K562 (cell line): ENCODE measurements at regions not wholly inside any gene's neighbourhood (a gene's known extent, or its start where the extent isn't known, plus 50 kb on each side); places are given as distances from the start of the nearest gene placed in this dataset.

Experiments
- ATAC-seq: fragments of 200-7000 bp; cut with Tn5 transposase; 3 replicates; pipeline ENCODE4 v1.9.1; 2020; ENCODE audit warnings: moderate library complexity
- BruUV-seq: library from RNA; stranded (reverse); fragments of 400-500 nt; replicated peaks from 2 replicates; lab custom pipeline; 2021; lab: Mats Ljungman, UMichigan
- CTCF ChIA-PET: fragments of 300-600 bp; formaldehyde crosslinking; extraction: SDS; loops from one replicate; lab custom pipeline; 2021; ENCODE audit warnings: low intra/inter-chr PET ratio; lab: Yijun Ruan, JAX
- POLR2A ChIA-PET: fragments of 300-600, 350-650 bp; sonication (Branson Sonifier 250); formaldehyde crosslinking; extraction: SDS; loops from one replicate; lab custom pipeline; 2021; ENCODE audit warnings: antibody characterized with exemption, inconsistent platforms; lab: Yijun Ruan, JAX
- DNase-seq, 4 experiments: peaks; one replicate each; pipeline versions ENCODE4 v3.0.0 to v3.0.0-alpha.2; 2011 to 2018; ENCODE audit warnings: low spot score in 3 of 4, mixed read lengths in 3 of 4; ENCODE audit errors: extremely low read depth in 1 of 4
- FAIRE-seq: peaks from 2 replicates; lab custom pipeline; 2011; peaks lifted over from hg19 to GRCh38; lab: Jason Lieb, UNC
- H2AFZ ChIP-seq: 2 replicates; pipeline ENCODE4 v1.6.0; 2011; ENCODE audit warnings: low read depth, low read length, control low read depth, inconsistent platforms
- H3K27ac ChIP-seq: fragments of 200-600 bp; 3 replicates; pipeline ENCODE4 v1.8.0; 2011; ENCODE audit warnings: low read depth, mild to moderate bottlenecking, control low read depth, inconsistent platforms, low read length, moderate library complexity, mixed read lengths; ENCODE audit errors: extremely low read depth
- H3K27me3 ChIP-seq, 2 experiments: fragments of 300-600 bp in 1 of 2; 2 replicates in 1 of 2; 3 replicates in 1 of 2; pipeline versions ENCODE4 v1.6.0 to v1.8.0; 2011; ENCODE audit warnings: inconsistent platforms in 2 of 2, low read length in 2 of 2, mild to moderate bottlenecking in 1 of 2, mixed read lengths in 1 of 2, moderate library complexity in 1 of 2; ENCODE audit not compliant: control insufficient read depth in 2 of 2, insufficient read depth in 2 of 2
- H3K36me3 ChIP-seq: fragments of 300-600 bp; 3 replicates; pipeline ENCODE4 v1.8.0; 2011; ENCODE audit warnings: mild to moderate bottlenecking, low read length, inconsistent platforms; ENCODE audit not compliant: control insufficient read depth, insufficient read depth
- H3K4me1 ChIP-seq, 2 experiments: fragments of 200-600 bp in 1 of 2; replicated peaks in 1 of 2; 2 replicates in 1 of 2; 3 replicates in 1 of 2; pipeline versions ENCODE4 v1.5.1 to v1.8.0; 2011; ENCODE audit warnings: inconsistent platforms in 2 of 2, low read length in 2 of 2, mild to moderate bottlenecking in 1 of 2, mixed read lengths in 1 of 2, moderate library complexity in 1 of 2; ENCODE audit not compliant: control insufficient read depth in 2 of 2, insufficient read depth in 2 of 2
- H3K4me2 ChIP-seq: 2 replicates; pipeline ENCODE4 v1.6.1; 2011; ENCODE audit warnings: low read length, control low read depth, inconsistent platforms, mixed read lengths; ENCODE audit not compliant: insufficient read depth
- H3K4me3 ChIP-seq: fragments of 200-600 bp; sonication (generic), shearing (Covaris generic); 2 replicates; pipeline ENCODE4 v1.5.1; 2016; ENCODE audit warnings: control low read depth, inconsistent platforms
- H3K79me2 ChIP-seq: fragments of 200-600 bp; 3 replicates; pipeline ENCODE4 v1.8.0; 2011; ENCODE audit warnings: low read length, inconsistent platforms; ENCODE audit not compliant: control insufficient read depth, insufficient read depth
- H3K9ac ChIP-seq, 2 experiments: 2 replicates each; pipeline versions ENCODE4 v1.6.0 to v1.6.1; 2011; ENCODE audit warnings: low read depth in 2 of 2, low read length in 2 of 2, control low read depth in 1 of 2, inconsistent platforms in 1 of 2, mild to moderate bottlenecking in 1 of 2, mixed read lengths in 1 of 2; ENCODE audit not compliant: insufficient read depth in 1 of 2
- H3K9me1 ChIP-seq: one replicate; pipeline ENCODE4 v1.6.0; 2011; ENCODE audit warnings: inconsistent platforms, mild to moderate bottlenecking, low read length, moderate library complexity; ENCODE audit not compliant: control insufficient read depth, insufficient read depth
- H3K9me3 ChIP-seq: replicated peaks from 2 replicates; pipeline ENCODE4 v1.5.1; 2011; ENCODE audit warnings: low read depth, low read length, inconsistent platforms; ENCODE audit not compliant: control insufficient read depth, insufficient read depth
- H4K20me1 ChIP-seq: replicated peaks from 2 replicates; pipeline ENCODE4 v1.6.1; 2011; ENCODE audit warnings: low read length, inconsistent platforms, mixed read lengths; ENCODE audit not compliant: control insufficient read depth, insufficient read depth
- ASH1L ChIP-seq: fragments of 450-650 bp; IDR thresholded peaks from 2 replicates; pipeline ENCODE4 v1.6.1; 2018; ENCODE audit warnings: borderline replicate concordance, mild to moderate bottlenecking, low read depth; ENCODE audit not compliant: partially characterized antibody
- CBFA2T2 ChIP-seq: fragments of 450-650 bp; conservative IDR thresholded peaks from 2 replicates; pipeline ENCODE4 v1.6.1; 2017; ENCODE audit warnings: mild to moderate bottlenecking
- CHCHD3 ChIP-seq: fragments of 250-450 bp; sonication (Bioruptor Pico); IDR thresholded peaks from 2 replicates; pipeline ENCODE4 v2.1.2; 2022; ENCODE audit warnings: mild to moderate bottlenecking
- CREM ChIP-seq: IDR thresholded peaks from 2 replicates; pipeline ENCODE4 v1.6.1; 2014; ENCODE audit warnings: antibody characterized with exemption, low read depth
- KDM2B ChIP-seq: fragments of 250-450 bp; sonication (Bioruptor Pico); IDR thresholded peaks from 2 replicates; pipeline ENCODE4 v1.8.0; 2021; ENCODE audit warnings: mild to moderate bottlenecking, moderate library complexity
- MEF2A ChIP-seq: IDR thresholded peaks from 2 replicates; pipeline ENCODE4 v1.6.1; 2011; ENCODE audit warnings: low read depth, mild to moderate bottlenecking, low read length, moderate library complexity; ENCODE audit not compliant: control insufficient read depth
- POLR3A ChIP-seq: IDR thresholded peaks from 2 replicates; pipeline ENCODE4 v1.6.1; 2011; ENCODE audit warnings: borderline replicate concordance, mild to moderate bottlenecking, moderate library complexity; ENCODE audit not compliant: insufficient read length, insufficient read depth; ENCODE audit errors: extremely low read depth
- TCF15 ChIP-seq: fragments of 250-450 bp; sonication (Bioruptor Pico); IDR thresholded peaks from 2 replicates; pipeline ENCODE4 v1.8.0; 2022; ENCODE audit warnings: moderate library complexity, mild to moderate bottlenecking, inconsistent platforms
- ZNF239 ChIP-seq: fragments of 250-450 bp; sonication (Bioruptor Pico); IDR thresholded peaks from 2 replicates; pipeline ENCODE4 v1.4.0; 2020; ENCODE audit warnings: mild to moderate bottlenecking
- ZNF511 ChIP-seq: sonication (generic); formaldehyde crosslinking; IDR thresholded peaks from 2 replicates; pipeline ENCODE4 v1.8.0; 2022; ENCODE audit warnings: mild to moderate bottlenecking, missing genetic modification reagents
- ZNF77 ChIP-seq: fragments of 250-450 bp; sonication (Bioruptor Pico); IDR thresholded peaks from 2 replicates; pipeline ENCODE4 v1.5.0; 2020
- WGBS: fragments of 100-300 bp; shearing (Covaris generic); methylation state at CpG from one replicate; pipeline ENCODE4 v1.1.6; 2016; ENCODE audit warnings: low coverage, mixed read lengths; ENCODE audit not compliant: insufficient coverage; ENCODE audit errors: missing lambda C conversion rate; 5-methylcytosine and 5-hydroxymethylcytosine counted together
- in situ Hi-C: fragments of 300-500 bp; cut with MboI; formaldehyde crosslinking; loops from 4 replicates; pipeline ENCODE4 v1.15.0; 2018; ENCODE audit warnings: inconsistent platforms, mixed read lengths
- intact Hi-C: fragments of 100-400 bp; cut with micrococcal nuclease; formaldehyde crosslinking; loops from 2 replicates; pipeline ENCODE4 v1.14.2; 2022

- Histone ChIP-seq H3K9ac (no peak overlapping the region), H3K4me2 (no peak overlapping the region), H3K9me1 (no peaks in the 10 kb centered on the region), H3K79me2 (no peaks in the 10 kb centered on the region), H3K36me3 (no peaks in the 10 kb centered on the region), H3K4me1 (no peaks in the 10 kb centered on the region), H3K9me3 (no peaks in the 10 kb centered on the region), H3K4me3 (no peak overlapping the region), H3K27me3 (no peaks in the 10 kb centered on the region), H3K27ac (no peak overlapping the region), H2AFZ (no peak overlapping the region), H4K20me1 (no peaks in the 10 kb centered on the region)
- whole genome bisulfite sequencing: 5% methylated on average over 2 of the region's 2 CpGs
- FAIRE-seq (no peak), DNase-seq (no peak), ATAC-seq (no peak)
- intact Hi-C loops (no loop called here), in situ Hi-C loops (no loop called here)
- no TSS peak for BruUV-seq
- CTCF ChIA-PET: no interaction called here
- POLR2A ChIA-PET: interaction anchor here (0.6 kb wide), 1 partner anchor 9 kb away, joined by 4 read pairs; no protein-coding TSS in a partner anchor
- no peak for TF ChIP-seq CHCHD3
Measured at GRCh38 chrX:148223361-148223760, 242.2 kb downstream of the FMR1NB start.

GRCh38 chrX:148228521-148228920 is 247.4 kb downstream of the FMR1NB start:
- FAIRE-seq (no peak), ATAC-seq (no peak), DNase-seq (no peak)
- Histone ChIP-seq H3K27me3 (no peaks in the 10 kb centered on the region), H3K4me3 (no peak overlapping the region), H3K4me2 (no peak overlapping the region), H3K27ac (no peak overlapping the region), H3K9me1 (no peaks in the 10 kb centered on the region), H3K4me1 (no peaks in the 10 kb centered on the region), H2AFZ (no peak overlapping the region), H3K79me2 (no peaks in the 10 kb centered on the region), H4K20me1 (no peaks in the 10 kb centered on the region), H3K9me3 (no peaks in the 10 kb centered on the region), H3K9ac (no peak overlapping the region), H3K36me3 (no peaks in the 10 kb centered on the region)
- BruUV-seq: no TSS peak
- in situ Hi-C loops: no loop called here
- CTCF ChIA-PET: no interaction called here
- intact Hi-C loops: no loop called here
- POLR2A ChIA-PET: interaction anchor here (1.0 kb wide), 1 partner anchor 21 kb away, joined by 3 read pairs; no protein-coding TSS in a partner anchor
- no peak for TF ChIP-seq ASH1L
- no peak for TF ChIP-seq ZNF239 (CRISPR knock-in tag)
- no peak for TF ChIP-seq CREM
- TF ChIP-seq TCF15: no peak
- no peak for TF ChIP-seq ZNF511
- no peak for TF ChIP-seq MEF2A
- TF ChIP-seq CBFA2T2: no peak
- TF ChIP-seq KDM2B (CRISPR knock-in tag): no peak
- no peak for TF ChIP-seq POLR3A
- no peak for TF ChIP-seq ZNF77 (CRISPR knock-in tag)
